GM18508 (cell line): ENCODE measurements at regions not wholly inside any gene's neighbourhood (a gene's known extent, or its start where the extent isn't known, plus 50 kb on each side); places are given as distances from the start of the nearest gene placed in this dataset.
"Not testable (repeated sequence)": the region's sequence is repeated elsewhere in the genome, so short reads cannot be mapped to it uniquely, and the experiment has no call there.

ENCODE experiments used
- ATAC-seq: cut with Tn5 transposase; IDR thresholded peaks from one replicate; pipeline ENCODE4 v1.9.1; 2021; ENCODE audit warnings: moderate number of reproducible peaks; ENCODE audit not compliant: insufficient read depth, unreplicated experiment

GRCh38 chr2:439556-440402 is 151.9 kb upstream of the ALKAL2 start:
- no peak for ATAC-seq

- ATAC-seq = no peak
Measured at GRCh38 chr2:439077-439476, 151.2 kb upstream of the ALKAL2 start.

GRCh38 chr2:437756-438393 is 150.0 kb upstream of the ALKAL2 start:
- peak; percentile 75 for ATAC-seq

GRCh38 chr2:437180-437579 is 149.3 kb upstream of the ALKAL2 start:
- no peak for ATAC-seq

- ATAC-seq = no peak
Measured at GRCh38 chr2:436205-436604, 148.3 kb upstream of the ALKAL2 start.

- no peak for ATAC-seq
Measured at GRCh38 chr2:434625-435024, 146.7 kb upstream of the ALKAL2 start.

GRCh38 chr2:433216-433615 is 145.3 kb upstream of the ALKAL2 start:
- no peak for ATAC-seq

- no peak for ATAC-seq
Measured at GRCh38 chr2:430291-431040, 142.6 kb upstream of the ALKAL2 start.

- no peak for ATAC-seq
Measured at GRCh38 chr2:429575-430254, 141.8 kb upstream of the ALKAL2 start.

- ATAC-seq = no peak
Measured at GRCh38 chr2:429142-429541, 141.3 kb upstream of the ALKAL2 start.

- ATAC-seq = no peak
Measured at GRCh38 chr2:428591-428990, 140.7 kb upstream of the ALKAL2 start.

- ATAC-seq = not testable (repeated sequence)
Measured at GRCh38 chr2:426696-427095, 138.8 kb upstream of the ALKAL2 start.

- no peak for ATAC-seq
Measured at GRCh38 chr2:425947-426346, 138.1 kb upstream of the ALKAL2 start.

- no peak for ATAC-seq
Measured at GRCh38 chr2:425243-425642, 137.4 kb upstream of the ALKAL2 start.

GRCh38 chr2:424306-425171 is 136.6 kb upstream of the ALKAL2 start:
- ATAC-seq = no peak

- ATAC-seq = no peak
Measured at GRCh38 chr2:423479-423878, 135.6 kb upstream of the ALKAL2 start.

GRCh38 chr2:422676-423435 is 135.0 kb upstream of the ALKAL2 start:
- no peak for ATAC-seq

- ATAC-seq = no peak
Measured at GRCh38 chr2:421406-421805, 133.5 kb upstream of the ALKAL2 start.
